HG02938 (cell line): ENCODE measurements at regions not wholly inside any gene's neighbourhood (a gene's known extent, or its start where the extent isn't known, plus 50 kb on each side); places are given as distances from the start of the nearest gene placed in this dataset.
"Not testable (repeated sequence)": the region's sequence is repeated elsewhere in the genome, so short reads cannot be mapped to it uniquely, and the experiment has no call there.

Experiments
- ATAC-seq: cut with Tn5 transposase; IDR thresholded peaks from one replicate; pipeline ENCODE4 v1.9.1; 2021; ENCODE audit warnings: mild to moderate bottlenecking, moderate library complexity; ENCODE audit not compliant: unreplicated experiment

DNA sequence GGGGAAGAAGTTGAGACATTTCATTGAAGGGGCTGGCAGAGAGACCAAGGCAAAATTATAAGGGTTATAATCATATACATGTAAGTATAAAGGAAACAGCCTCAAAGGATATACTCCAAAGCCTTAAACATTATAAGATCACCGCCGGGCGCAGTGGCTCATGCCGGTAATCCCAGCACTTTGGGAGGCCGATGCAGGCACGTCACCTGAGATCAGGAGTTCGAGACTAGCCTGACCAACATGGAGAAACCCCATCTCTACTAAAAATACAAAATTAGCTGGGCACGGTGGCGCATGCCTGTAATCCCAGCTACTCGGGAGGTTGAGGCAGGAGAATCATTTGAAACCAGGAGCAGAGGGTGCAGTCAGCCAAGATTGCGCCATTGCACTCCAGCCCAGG, 1227.0 kb upstream of the NRXN1 start:
- not testable (repeated sequence) for ATAC-seq

GRCh38 chr2:52258038-52258437, 1226.1 kb upstream of the NRXN1 start:
- ATAC-seq: no peak

DNA sequence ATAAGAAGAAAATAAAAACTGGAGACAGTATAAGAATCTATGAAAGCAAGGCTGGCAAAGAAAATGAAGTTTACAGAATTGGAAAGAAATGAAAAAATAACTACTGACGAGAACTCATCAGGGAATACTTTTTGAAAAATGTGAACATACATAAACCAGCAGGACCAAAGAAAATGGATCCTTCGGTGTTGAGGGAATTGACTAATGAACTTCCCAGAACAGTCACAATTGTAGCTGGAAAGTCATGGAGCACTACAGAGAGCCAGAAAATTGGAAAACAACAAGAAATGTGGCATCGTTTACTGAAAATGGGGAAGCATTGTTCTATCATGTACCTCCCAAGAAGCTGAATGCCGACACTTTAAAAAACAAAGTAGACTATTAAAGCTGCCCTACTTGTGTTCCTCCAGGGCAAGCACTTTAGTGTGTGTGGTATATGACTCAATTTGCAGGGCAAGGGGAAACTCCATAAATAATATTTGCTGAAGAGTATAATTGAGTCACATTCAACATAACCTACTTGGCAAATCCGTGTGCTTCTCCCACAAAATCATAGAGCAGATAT, 1221.6 kb upstream of the NRXN1 start:
- ATAC-seq: no peak

GRCh38 chr2:52238782-52239181, 1206.8 kb upstream of the NRXN1 start:
- ATAC-seq: no peak

DNA sequence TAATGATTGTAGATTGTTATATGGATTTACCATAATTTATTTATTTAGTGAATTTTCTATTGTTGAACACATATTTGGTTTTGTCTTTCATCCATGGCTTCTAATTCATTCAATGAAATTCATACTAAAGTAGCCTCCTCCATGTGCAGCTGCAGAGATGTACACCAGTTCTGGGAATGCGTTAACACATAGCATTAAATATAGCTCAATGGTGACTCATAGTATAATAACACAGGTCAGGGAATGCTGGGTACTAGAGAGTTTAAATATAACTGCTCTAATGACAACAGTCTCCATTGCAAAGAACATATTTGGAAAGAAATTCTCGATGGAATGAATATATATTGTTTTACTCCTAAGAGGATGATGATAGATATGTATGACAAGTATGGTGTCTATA, 1190.2 kb upstream of the NRXN1 start:
- no peak for ATAC-seq

GRCh38 chr2:52220393-52220792, 1188.5 kb upstream of the NRXN1 start:
- no peak for ATAC-seq

GRCh38 chr2:52210611-52211010, 1178.7 kb upstream of the NRXN1 start:
- ATAC-seq: no peak

- no peak for ATAC-seq
Measured at GRCh38 chr2:52210161-52210560, 1178.2 kb upstream of the NRXN1 start.

DNA sequence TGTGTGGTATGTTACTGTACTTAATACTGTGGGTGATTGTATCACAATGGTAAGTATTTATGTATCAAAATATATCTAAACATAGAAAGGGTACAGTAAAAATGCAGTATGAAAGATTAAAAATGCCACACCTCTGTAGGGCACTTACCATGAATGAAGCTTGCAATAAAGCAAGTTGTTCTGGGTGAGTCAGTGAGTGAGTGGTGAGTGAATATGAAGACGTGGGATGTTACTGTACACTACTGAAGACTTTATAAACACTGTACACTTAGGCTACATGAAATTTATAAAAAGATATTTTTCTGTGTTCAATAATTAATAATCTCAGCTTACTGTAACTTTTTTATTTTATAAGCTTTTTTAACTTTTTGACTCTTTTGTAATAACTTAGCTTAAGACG, 1162.4 kb upstream of the NRXN1 start:
- no peak for ATAC-seq

GRCh38 chr2:52193804-52194203, 1161.9 kb upstream of the NRXN1 start:
- ATAC-seq: no peak

GRCh38 chr2:52192656-52193055, 1160.7 kb upstream of the NRXN1 start:
- ATAC-seq: no peak

DNA sequence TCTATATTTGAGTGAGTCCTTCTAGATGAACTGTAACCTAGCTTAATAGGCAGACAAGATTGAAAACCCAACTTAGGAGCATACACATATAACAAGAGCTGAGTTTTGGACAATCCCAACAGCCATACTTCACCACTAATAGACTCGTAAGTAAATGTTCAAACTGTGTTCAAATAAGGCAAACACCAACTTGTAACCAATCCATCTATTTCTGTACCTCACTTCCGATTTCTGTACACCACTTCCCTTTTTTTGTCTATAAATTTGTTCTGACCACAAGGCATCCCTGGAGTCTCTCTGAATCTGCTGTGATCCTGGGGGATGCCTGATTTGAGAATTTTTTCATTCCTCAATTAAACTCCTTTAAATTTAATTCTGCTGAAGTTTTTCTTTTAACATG, 1149.1 kb upstream of the NRXN1 start:
- no peak for ATAC-seq

GRCh38 chr2:52178845-52179244, 1146.9 kb upstream of the NRXN1 start:
- no peak for ATAC-seq

- ATAC-seq: no peak
Measured at GRCh38 chr2:52145005-52145404, 1113.1 kb upstream of the NRXN1 start.

- ATAC-seq: no peak
Measured at GRCh38 chr2:52144590-52144989, 1112.7 kb upstream of the NRXN1 start.

DNA sequence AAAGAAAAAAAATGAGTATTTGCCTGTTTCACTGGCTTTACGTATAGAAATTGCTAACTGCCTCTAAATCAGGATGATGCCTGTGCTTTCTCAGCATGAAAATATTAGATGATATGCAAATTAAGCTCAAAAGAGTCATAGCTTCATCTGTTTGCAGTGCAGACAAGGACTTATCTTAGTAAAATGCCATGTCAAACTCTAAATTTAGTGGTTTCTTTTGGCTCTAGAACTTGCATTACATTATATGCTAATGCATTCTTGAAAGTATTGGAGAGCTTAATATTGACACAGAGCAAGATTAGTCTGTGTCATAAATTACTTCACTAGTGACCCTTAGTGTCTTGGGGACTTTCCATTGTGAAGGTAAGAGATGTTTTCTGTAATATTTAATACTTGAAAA, 1109.1 kb upstream of the NRXN1 start:
- no peak for ATAC-seq

- ATAC-seq: no peak
Measured at GRCh38 chr2:52139241-52139640, 1107.3 kb upstream of the NRXN1 start.

- no peak for ATAC-seq
Measured at GRCh38 chr2:52135235-52135634, 1103.3 kb upstream of the NRXN1 start.

DNA sequence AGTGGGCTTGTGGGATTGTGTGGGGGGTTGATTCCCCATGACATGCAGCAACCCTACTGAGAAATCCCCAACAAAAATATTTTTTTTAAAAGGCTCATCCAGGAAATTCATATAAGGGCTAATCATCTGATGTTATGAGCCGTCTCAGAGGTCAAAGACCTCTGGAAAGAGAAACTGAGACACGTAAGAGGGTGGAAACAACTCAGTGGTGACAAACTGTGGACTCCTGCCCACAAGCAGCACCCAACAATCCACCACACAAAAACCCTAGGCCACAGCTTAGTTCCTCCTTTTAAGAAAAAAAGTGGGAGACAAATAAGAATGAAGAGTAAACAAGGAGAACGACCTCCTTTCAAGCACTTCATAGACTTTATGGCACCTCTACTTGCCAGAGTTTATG, 1096.1 kb upstream of the NRXN1 start:
- ATAC-seq: no peak

GRCh38 chr2:52127527-52127926, 1095.6 kb upstream of the NRXN1 start:
- ATAC-seq: no peak

GRCh38 chr2:52117299-52117698, 1085.4 kb upstream of the NRXN1 start:
- no peak for ATAC-seq

DNA sequence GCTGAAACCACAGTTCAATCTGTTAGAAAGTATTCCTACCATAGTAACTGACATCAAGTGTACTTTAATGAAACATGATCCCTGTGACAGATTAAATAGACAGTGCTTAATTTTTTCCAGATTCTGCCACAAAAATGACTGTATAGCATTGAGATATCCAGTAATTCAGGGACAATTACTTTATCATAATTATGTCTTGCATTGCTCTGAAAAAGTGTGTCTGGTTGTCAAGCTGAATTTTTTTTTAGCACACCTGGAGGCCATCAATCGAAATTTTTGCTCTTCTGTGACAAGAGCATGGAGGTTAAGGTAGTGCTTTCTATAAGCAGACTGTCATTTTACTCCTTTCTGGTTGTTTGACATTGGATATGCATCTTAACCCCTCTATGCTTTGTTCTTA, 1083.8 kb upstream of the NRXN1 start:
- no peak for ATAC-seq

DNA sequence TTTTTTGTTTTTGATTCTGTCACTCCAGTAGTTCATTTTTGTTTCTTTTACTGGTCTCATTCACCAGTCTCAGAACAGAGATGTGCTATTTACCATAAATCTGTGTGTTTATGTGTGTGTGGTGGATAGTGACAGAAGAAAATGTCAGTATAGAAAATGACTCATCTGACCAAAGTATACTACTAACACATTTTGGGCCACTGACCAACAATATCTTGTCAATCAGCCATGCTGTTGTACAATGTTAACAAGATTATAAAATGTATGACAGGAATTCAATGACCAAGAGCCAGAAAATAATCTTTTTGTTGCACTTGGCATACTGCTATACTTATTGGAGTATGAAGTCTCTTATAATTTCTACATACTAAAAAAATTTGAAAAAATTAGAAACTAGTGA, 1081.4 kb upstream of the NRXN1 start:
- ATAC-seq: no peak

GRCh38 chr2:52112141-52112540, 1080.2 kb upstream of the NRXN1 start:
- ATAC-seq: no peak
